LoVo (cell line): ENCODE measurements at regions not wholly inside any gene's neighbourhood (a gene's known extent, or its start where the extent isn't known, plus 50 kb on each side); places are given as distances from the start of the nearest gene placed in this dataset.
"Not testable (repeated sequence)": the region's sequence is repeated elsewhere in the genome, so short reads cannot be mapped to it uniquely, and the experiment has no call there.

ENCODE experiments used
- DNase-seq: peaks from one replicate; pipeline ENCODE4 v3.0.0-alpha.2; 2016; ENCODE audit warnings: low spot score

GRCh38 chr2:2795438-2796091 is 464.5 kb upstream of the MYT1L start:
- DNase-seq: no peak

GRCh38 chr2:2793925-2794560 is 463.0 kb upstream of the MYT1L start:
- DNase-seq: no peak

GRCh38 chr2:2793514-2793913 is 462.4 kb upstream of the MYT1L start:
- no peak for DNase-seq

GRCh38 chr2:2791606-2792005 is 460.5 kb upstream of the MYT1L start:
- DNase-seq: no peak

- DNase-seq: no peak
Measured at GRCh38 chr2:2791031-2791430, 460.0 kb upstream of the MYT1L start.

GRCh38 chr2:2788076-2788475 is 457.0 kb upstream of the MYT1L start:
- no peak for DNase-seq

- DNase-seq: no peak
Measured at GRCh38 chr2:2787301-2787907, 456.3 kb upstream of the MYT1L start.

GRCh38 chr2:2782007-2782406 is 450.9 kb upstream of the MYT1L start:
- no peak for DNase-seq

GRCh38 chr2:2779727-2780126 is 448.7 kb upstream of the MYT1L start:
- DNase-seq: no peak

- DNase-seq: no peak
Measured at GRCh38 chr2:2777876-2778275, 446.8 kb upstream of the MYT1L start.

GRCh38 chr2:2777213-2777612 is 446.1 kb upstream of the MYT1L start:
- DNase-seq: no peak

GRCh38 chr2:2775018-2775417 is 443.9 kb upstream of the MYT1L start:
- no peak for DNase-seq

GRCh38 chr2:2773692-2774091 is 442.6 kb upstream of the MYT1L start:
- DNase-seq: no peak

GRCh38 chr2:2773080-2773479 is 442.0 kb upstream of the MYT1L start:
- not testable (repeated sequence) for DNase-seq

- DNase-seq: no peak
Measured at GRCh38 chr2:2771721-2772411, 440.8 kb upstream of the MYT1L start.

- DNase-seq: no peak
Measured at GRCh38 chr2:2769481-2770431, 438.7 kb upstream of the MYT1L start.

- no peak for DNase-seq
Measured at GRCh38 chr2:2768476-2768875, 437.4 kb upstream of the MYT1L start.

GRCh38 chr2:2767837-2768236 is 436.8 kb upstream of the MYT1L start:
- DNase-seq: no peak

- DNase-seq: no peak
Measured at GRCh38 chr2:2765839-2766495, 434.9 kb upstream of the MYT1L start.

- DNase-seq: no peak
Measured at GRCh38 chr2:2765176-2765800, 434.2 kb upstream of the MYT1L start.

- DNase-seq: no peak
Measured at GRCh38 chr2:2764739-2765138, 433.7 kb upstream of the MYT1L start.
